Activated T-helper 9 cell treated with anti-CD3 and anti-CD28 coated beads, Interleukin-2, amount 50 U/mL, for 16 hours (primary cell): ENCODE measurements at regions not wholly inside any gene's neighbourhood (a gene's known extent, or its start where the extent isn't known, plus 50 kb on each side); places are given as distances from the start of the nearest gene placed in this dataset.

ENCODE experiments used
- DNase-seq: peaks from one replicate; pipeline ENCODE4 v3.0.0-alpha.2; 2020; ENCODE audit warnings: low read depth

- no peak for DNase-seq
Observed at GRCh38 chr5:175805256-175806011, 65.9 kb upstream of the CPLX2 start.

GRCh38 chr5:175808711-175809110 lies 62.7 kb upstream of the CPLX2 start:
- DNase-seq: no peak

- DNase-seq: no peak
Observed at GRCh38 chr5:175809531-175810121, 61.8 kb upstream of the CPLX2 start.

DNA sequence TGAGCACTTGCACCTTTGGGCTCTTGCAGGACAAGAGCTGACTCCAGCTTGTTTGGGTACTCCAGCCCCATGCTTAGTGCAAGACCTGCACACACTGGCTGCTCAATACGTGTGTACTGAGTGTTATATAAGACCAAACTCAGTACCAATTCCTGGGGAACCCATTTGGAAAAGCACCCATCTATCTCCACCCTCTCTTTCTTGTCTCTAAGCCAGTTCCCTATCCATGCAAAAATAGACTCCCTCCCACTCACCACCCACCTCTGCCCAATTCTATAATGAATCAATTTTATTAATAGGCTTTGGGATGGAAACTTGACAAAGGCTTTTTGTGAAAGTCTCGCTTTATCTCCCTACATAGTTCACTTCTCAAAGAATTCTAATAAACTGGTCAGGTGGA lies 60.9 kb upstream of the CPLX2 start:
- DNase-seq: no peak

DNA sequence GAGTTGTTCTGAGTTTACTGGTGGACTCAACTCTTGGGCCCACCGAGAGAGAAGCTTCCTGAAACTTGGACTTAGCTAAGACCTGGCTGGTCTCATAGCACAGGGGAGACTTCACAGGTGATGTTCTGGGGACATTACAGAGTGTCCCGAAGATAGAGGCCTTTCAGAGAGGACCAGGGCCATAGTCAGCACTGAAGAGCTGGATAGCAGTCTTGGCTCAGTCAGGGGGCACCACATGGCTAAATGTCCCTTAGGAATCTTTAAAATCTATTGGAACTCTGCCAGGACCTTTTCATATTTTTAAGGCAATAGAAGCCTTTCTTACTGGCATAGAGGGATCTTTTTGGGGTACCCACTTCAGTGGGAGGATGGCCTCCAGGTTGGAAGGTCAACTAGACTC lies 59.8 kb upstream of the CPLX2 start:
- no peak for DNase-seq

- DNase-seq: no peak
Observed at GRCh38 chr5:175813943-175814630, 57.3 kb upstream of the CPLX2 start.

DNA sequence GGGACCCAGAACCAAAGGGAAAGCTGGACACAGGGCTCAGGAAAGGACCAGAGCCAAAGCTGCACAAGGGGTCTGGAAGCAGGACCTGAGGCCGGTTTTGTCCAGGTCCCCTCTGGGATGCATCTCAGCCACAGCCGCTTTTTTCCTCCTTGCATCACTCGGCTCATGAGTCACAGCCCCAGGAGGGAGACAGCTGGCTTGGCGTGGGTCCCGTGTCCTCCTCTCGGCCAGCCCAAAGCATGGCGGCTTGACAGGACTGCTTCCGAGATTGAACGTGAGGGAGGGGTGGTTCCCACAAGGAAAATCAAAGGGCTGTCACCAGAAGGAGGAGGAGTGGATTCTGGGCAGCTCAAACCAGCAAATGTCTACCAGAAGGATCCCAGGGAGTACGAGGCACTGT lies 56.7 kb upstream of the CPLX2 start:
- no peak for DNase-seq

- no peak for DNase-seq
Observed at GRCh38 chr5:175815126-175815913, 56.1 kb upstream of the CPLX2 start.

GRCh38 chr5:175816348-175816747 lies 55.0 kb upstream of the CPLX2 start:
- no peak for DNase-seq

DNA sequence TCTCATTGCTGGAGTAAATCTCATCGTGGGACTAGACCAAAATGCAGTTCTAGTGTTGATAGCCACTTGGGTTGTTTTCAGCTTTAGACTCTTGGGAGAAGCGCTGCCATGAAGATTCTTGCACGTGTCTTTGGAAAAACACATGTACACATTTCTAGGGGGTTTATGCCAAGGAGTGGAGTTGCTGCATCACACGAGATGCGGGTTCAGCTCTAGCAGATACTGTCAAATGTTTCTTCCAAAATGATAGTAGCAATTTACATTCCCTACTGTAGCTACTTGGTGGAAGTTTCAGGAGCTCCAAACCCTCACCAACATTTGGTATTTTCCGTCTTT lies 52.3 kb upstream of the CPLX2 start:
- DNase-seq: no peak

GRCh38 chr5:175820230-175820629 lies 51.1 kb upstream of the CPLX2 start:
- DNase-seq: no peak
